ENCODE measurements at regions not wholly inside any gene's neighbourhood (a gene's known extent, or its start where the extent isn't known, plus 50 kb on each side); places are given as distances from the start of the nearest gene placed in this dataset.

GRCh38 chr12:115898670-115899069 lies 378.8 kb downstream of the MED13L start:
- Histone ChIP-seq H3K4me3 (ENCODE audit: low read length) (no peak overlapping the region), H3K36me3 (ENCODE audit: insufficient read depth, low read length) (no peaks in the 10 kb centered on the region), H3K9me3 (ENCODE audit: low read length) (no peaks in the 10 kb centered on the region), H3K4me1 (ENCODE audit: insufficient read depth, low read length) (no peaks in the 10 kb centered on the region), H3K27me3 (ENCODE audit: insufficient read depth, low read length, poor library complexity, severe bottlenecking) (no peaks in the 10 kb centered on the region), H3K27ac (ENCODE audit: low read depth, low read length) (no peak overlapping the region)
- Mint-ChIP-seq H3K27ac (no peak overlapping the region), H3K4me3 (no peak overlapping the region), H3K27me3 (peaks cover 14 to 34% of the 10 kb centered on the region in 2 donors), H3K9me3 (peaks cover 0 to 11% (median 5%) of the 10 kb centered on the region in 5 donors), H3K4me1 (no peaks in the 10 kb centered on the region), H3K36me3 (peaks cover 0 to 5% (median 0%) of the 10 kb centered on the region in 3 donors)
- CTCF ChIA-PET, result no interaction called here
- POLR2A ChIA-PET, result no interaction called here
- DNase-seq, result no peak

- Histone ChIP-seq H3K36me3 (ENCODE audit: insufficient read depth, low read length) (no peaks in the 10 kb centered on the region), H3K27ac (ENCODE audit: low read depth, low read length) (no peak overlapping the region), H3K4me3 (ENCODE audit: low read length) (no peak overlapping the region), H3K4me1 (ENCODE audit: insufficient read depth, low read length) (no peaks in the 10 kb centered on the region), H3K9me3 (ENCODE audit: low read length) (no peaks in the 10 kb centered on the region), H3K27me3 (ENCODE audit: insufficient read depth, low read length, poor library complexity, severe bottlenecking) (no peaks in the 10 kb centered on the region)
- H3K27ac Mint-ChIP-seq, result no peak overlapping the region
- H3K4me3 Mint-ChIP-seq, result no peak overlapping the region
- no peaks in the 10 kb centered on the region for H3K4me1 Mint-ChIP-seq
- DNase-seq, result no peak
- H3K27me3 Mint-ChIP-seq, result peaks cover 11 to 34% of the 10 kb centered on the region in 2 donors
- peaks cover 0 to 8% (median 5%) of the 10 kb centered on the region in 5 donors for H3K9me3 Mint-ChIP-seq
- CTCF ChIA-PET, result no interaction called here
- H3K36me3 Mint-ChIP-seq, result peaks cover 0 to 5% (median 0%) of the 10 kb centered on the region in 3 donors
- POLR2A ChIA-PET, result no interaction called here
These were observed 379.8 kb downstream of the MED13L start for GRCh38 chr12:115897729-115898128.

- H3K27me3 Mint-ChIP-seq, result peaks cover 9 to 21% of the 10 kb centered on the region in 2 donors
- CTCF ChIA-PET, result no interaction called here
- no peak overlapping the region for H3K4me3 ChIP-seq (ENCODE audit: low read length)
- H3K4me3 Mint-ChIP-seq, result no peak overlapping the region
- no peaks in the 10 kb centered on the region for H3K9me3 ChIP-seq (ENCODE audit: low read length)
- peaks cover 0 to 5% (median 0%) of the 10 kb centered on the region in 3 donors for H3K36me3 Mint-ChIP-seq
- no peaks in the 10 kb centered on the region for H3K27me3 ChIP-seq (ENCODE audit: insufficient read depth, low read length, poor library complexity, severe bottlenecking)
- H3K36me3 ChIP-seq (ENCODE audit: insufficient read depth, low read length), result no peaks in the 10 kb centered on the region
- H3K27ac ChIP-seq (ENCODE audit: low read depth, low read length), result no peak overlapping the region
- H3K27ac Mint-ChIP-seq, result no peak overlapping the region
- H3K4me1 ChIP-seq (ENCODE audit: insufficient read depth, low read length), result no peaks in the 10 kb centered on the region
- POLR2A ChIA-PET, result no interaction called here
- H3K4me1 Mint-ChIP-seq, result no peaks in the 10 kb centered on the region
- peaks cover 0 to 8% (median 2%) of the 10 kb centered on the region in 5 donors for H3K9me3 Mint-ChIP-seq
- no peak for DNase-seq
These were observed 382.2 kb downstream of the MED13L start for GRCh38 chr12:115895247-115895646.

GRCh38 chr12:115891556-115892164 lies 385.8 kb downstream of the MED13L start:
- CTCF ChIA-PET, result no interaction called here
- Histone ChIP-seq H3K9me3 (ENCODE audit: low read length) (no peaks in the 10 kb centered on the region), H3K4me3 (ENCODE audit: low read length) (no peak overlapping the region), H3K36me3 (ENCODE audit: insufficient read depth, low read length) (no peaks in the 10 kb centered on the region), H3K27ac (ENCODE audit: low read depth, low read length) (no peak overlapping the region), H3K4me1 (ENCODE audit: insufficient read depth, low read length) (no peaks in the 10 kb centered on the region), H3K27me3 (ENCODE audit: insufficient read depth, low read length, poor library complexity, severe bottlenecking) (no peaks in the 10 kb centered on the region)
- Mint-ChIP-seq H3K27ac (no peak overlapping the region), H3K27me3 (peaks cover 7 to 24% of the 10 kb centered on the region in 2 donors), H3K4me1 (no peaks in the 10 kb centered on the region), H3K36me3 (peaks cover 0 to 5% (median 0%) of the 10 kb centered on the region in 3 donors), H3K9me3 (peaks cover 0 to 8% (median 2%) of the 10 kb centered on the region in 5 donors), H3K4me3 (no peak overlapping the region)
- DNase-seq, result no peak
- POLR2A ChIA-PET, result no interaction called here

- CTCF ChIA-PET, result no interaction called here
- DNase-seq, result no peak
- no peaks in the 10 kb centered on the region for H3K36me3 Mint-ChIP-seq
- no peak overlapping the region for H3K27ac ChIP-seq (ENCODE audit: low read depth, low read length)
- POLR2A ChIA-PET, result no interaction called here
- peaks cover 3% of the 10 kb centered on the region for H3K27me3 ChIP-seq (ENCODE audit: insufficient read depth, low read length, poor library complexity, severe bottlenecking)
- no peak overlapping the region for H3K4me3 Mint-ChIP-seq
- H3K4me3 ChIP-seq (ENCODE audit: low read length), result no peak overlapping the region
- peaks cover 0 to 2% (median 0%) of the 10 kb centered on the region in 5 donors for H3K9me3 Mint-ChIP-seq
- H3K9me3 ChIP-seq (ENCODE audit: low read length), result no peaks in the 10 kb centered on the region
- H3K36me3 ChIP-seq (ENCODE audit: insufficient read depth, low read length), result no peaks in the 10 kb centered on the region
- no peak overlapping the region for H3K27ac Mint-ChIP-seq
- no peaks in the 10 kb centered on the region for H3K4me1 Mint-ChIP-seq
- H3K27me3 Mint-ChIP-seq, result peaks cover 1 to 35% of the 10 kb centered on the region in 2 donors
- no peaks in the 10 kb centered on the region for H3K4me1 ChIP-seq (ENCODE audit: insufficient read depth, low read length)
These were observed 390.8 kb downstream of the MED13L start for GRCh38 chr12:115886666-115887065.

GRCh38 chr12:115885040-115885690 lies 392.3 kb downstream of the MED13L start:
- Mint-ChIP-seq H3K4me3 (no peak overlapping the region), H3K9me3 (peaks cover 0 to 2% (median 0%) of the 10 kb centered on the region in 5 donors), H3K36me3 (no peaks in the 10 kb centered on the region), H3K4me1 (no peaks in the 10 kb centered on the region), H3K27me3 (peaks cover under 1 to 35% of the 10 kb centered on the region in 2 donors), H3K27ac (no peak overlapping the region)
- no peak for DNase-seq
- ChIA-PET CTCF (no interaction called here), POLR2A (no interaction called here)
- Histone ChIP-seq H3K9me3 (ENCODE audit: low read length) (no peaks in the 10 kb centered on the region), H3K36me3 (ENCODE audit: insufficient read depth, low read length) (no peaks in the 10 kb centered on the region), H3K27ac (ENCODE audit: low read depth, low read length) (no peak overlapping the region), H3K27me3 (ENCODE audit: insufficient read depth, low read length, poor library complexity, severe bottlenecking) (peaks cover 3% of the 10 kb centered on the region), H3K4me1 (ENCODE audit: insufficient read depth, low read length) (no peaks in the 10 kb centered on the region), H3K4me3 (ENCODE audit: low read length) (no peak overlapping the region)

GRCh38 chr12:115882936-115883335 lies 394.6 kb downstream of the MED13L start:
- no peaks in the 10 kb centered on the region for H3K36me3 ChIP-seq (ENCODE audit: insufficient read depth, low read length)
- no peaks in the 10 kb centered on the region for H3K4me1 ChIP-seq (ENCODE audit: insufficient read depth, low read length)
- no peaks in the 10 kb centered on the region for H3K36me3 Mint-ChIP-seq
- no peaks in the 10 kb centered on the region for H3K9me3 ChIP-seq (ENCODE audit: low read length)
- peaks cover 0 to 2% (median 0%) of the 10 kb centered on the region in 5 donors for H3K9me3 Mint-ChIP-seq
- no peak for DNase-seq
- peaks cover 3% of the 10 kb centered on the region for H3K27me3 ChIP-seq (ENCODE audit: insufficient read depth, low read length, poor library complexity, severe bottlenecking)
- H3K27me3 Mint-ChIP-seq, result peaks cover 0 to 31% of the 10 kb centered on the region in 2 donors
- ChIA-PET CTCF (no interaction called here), POLR2A (no interaction called here)
- H3K4me3 Mint-ChIP-seq, result no peak overlapping the region
- H3K27ac ChIP-seq (ENCODE audit: low read depth, low read length), result no peak overlapping the region
- H3K4me3 ChIP-seq (ENCODE audit: low read length), result no peak overlapping the region
- no peak overlapping the region for H3K27ac Mint-ChIP-seq
- H3K4me1 Mint-ChIP-seq, result no peaks in the 10 kb centered on the region

GRCh38 chr12:115880238-115880637 lies 397.3 kb downstream of the MED13L start:
- H3K4me3 Mint-ChIP-seq, result no peak overlapping the region
- H3K36me3 ChIP-seq (ENCODE audit: insufficient read depth, low read length), result no peaks in the 10 kb centered on the region
- H3K4me3 ChIP-seq (ENCODE audit: low read length), result no peak overlapping the region
- H3K27me3 Mint-ChIP-seq, result peaks cover 6 to 19% of the 10 kb centered on the region in 2 donors
- CTCF ChIA-PET, result no interaction called here
- DNase-seq, result no peak
- no peaks in the 10 kb centered on the region for H3K4me1 ChIP-seq (ENCODE audit: insufficient read depth, low read length)
- H3K36me3 Mint-ChIP-seq, result no peaks in the 10 kb centered on the region
- H3K27ac ChIP-seq (ENCODE audit: low read depth, low read length), result no peak overlapping the region
- H3K9me3 Mint-ChIP-seq, result peaks cover 0 to 2% (median 2%) of the 10 kb centered on the region in 5 donors
- POLR2A ChIA-PET, result no interaction called here
- no peaks in the 10 kb centered on the region for H3K4me1 Mint-ChIP-seq
- H3K9me3 ChIP-seq (ENCODE audit: low read length), result no peaks in the 10 kb centered on the region
- no peak overlapping the region for H3K27ac Mint-ChIP-seq
- H3K27me3 ChIP-seq (ENCODE audit: insufficient read depth, low read length, poor library complexity, severe bottlenecking), result peaks cover 3% of the 10 kb centered on the region

Measured in CD8-positive, alpha-beta memory T cell (primary cell).